Naive thymus-derived CD4-positive, alpha-beta T cell (primary cell): ENCODE measurements at regions not wholly inside any gene's neighbourhood (a gene's known extent, or its start where the extent isn't known, plus 50 kb on each side); places are given as distances from the start of the nearest gene placed in this dataset.

Experiments used
- ATAC-seq: fragments of 150-1000 bp; cut with Tn5 transposase; 2 replicates; pipeline ENCODE4 v1.10.0; 2021; ENCODE audit warnings: mild to moderate bottlenecking, moderate library complexity
- CTCF ChIA-PET: fragments of 350-600 bp; sonication (Branson Sonifier 250); formaldehyde crosslinking; loops from one replicate; lab custom pipeline; 2021; ENCODE audit warnings: antibody characterized with exemption; lab: Charles Lee
- POLR2A ChIA-PET: fragments of 350-600 bp; sonication (Branson Sonifier 250); formaldehyde crosslinking; loops from one replicate; lab custom pipeline; 2021; ENCODE audit warnings: antibody characterized with exemption, inconsistent platforms; lab: Charles Lee
- DNase-seq, 9 donors: peaks; one replicate each; pipeline versions ENCODE4 v3.0.0 to v3.0.0-alpha.2; 2020 to 2022; ENCODE audit warnings: mixed read lengths in 1 of 9
- H3K27ac ChIP-seq: one replicate; pipeline ENCODE4 v1.7.0; 2013; ENCODE audit warnings: mild to moderate bottlenecking, low read depth, low read length, moderate library complexity
- H3K27me3 ChIP-seq, 2 donors: one replicate each; pipeline ENCODE4 v1.7.0; 2013; ENCODE audit warnings: low read length in 2 of 2, mild to moderate bottlenecking in 2 of 2, moderate library complexity in 2 of 2; ENCODE audit not compliant: control insufficient read depth in 2 of 2, insufficient read depth in 2 of 2
- H3K36me3 ChIP-seq, 3 experiments: 1 replicate in 2 of 3; 2 replicates in 1 of 3; pipeline ENCODE4 v1.7.0; 2013; ENCODE audit warnings: low read length in 3 of 3, mild to moderate bottlenecking in 3 of 3, moderate library complexity in 1 of 3; ENCODE audit not compliant: insufficient read depth in 3 of 3, control insufficient read depth in 2 of 3
- H3K4me1 ChIP-seq, 2 donors: one replicate each; pipeline ENCODE4 v1.7.0; 2013; ENCODE audit warnings: low read length in 2 of 2, mild to moderate bottlenecking in 2 of 2, moderate library complexity in 1 of 2; ENCODE audit not compliant: control insufficient read depth in 2 of 2, insufficient read depth in 2 of 2
- H3K4me3 ChIP-seq: 2 replicates; pipeline ENCODE4 v1.7.0; 2013; ENCODE audit warnings: mild to moderate bottlenecking, low read length
- H3K9me3 ChIP-seq, 3 experiments: 1 replicate in 2 of 3; 2 replicates in 1 of 3; pipeline ENCODE4 v1.7.0; 2013; ENCODE audit warnings: low read length in 3 of 3; ENCODE audit not compliant: control insufficient read depth in 2 of 3
- H3K27ac Mint-ChIP-seq, 9 donors: one replicate each; pipeline ENCODE4 v1.8.0; 2020 to 2022; ENCODE audit warnings: mixed read lengths in 9 of 9, mild to moderate bottlenecking in 8 of 9, moderate library complexity in 5 of 9, inconsistent platforms in 2 of 9
- H3K27me3 Mint-ChIP-seq, 5 donors: one replicate each; pipeline ENCODE4 v1.8.0; 2021 to 2022; ENCODE audit warnings: mixed read lengths in 5 of 5, mild to moderate bottlenecking in 1 of 5
- H3K36me3 Mint-ChIP-seq, 5 donors: one replicate each; pipeline ENCODE4 v1.8.0; 2020 to 2022; ENCODE audit warnings: mixed read lengths in 5 of 5, mild to moderate bottlenecking in 3 of 5, inconsistent platforms in 1 of 5
- H3K4me1 Mint-ChIP-seq, 7 donors: one replicate each; pipeline ENCODE4 v1.8.0; 2020 to 2022; ENCODE audit warnings: mixed read lengths in 7 of 7, mild to moderate bottlenecking in 3 of 7, inconsistent platforms in 1 of 7
- H3K4me3 Mint-ChIP-seq, 10 donors: one replicate each; pipeline ENCODE4 v1.8.0; 2020 to 2022; ENCODE audit warnings: mild to moderate bottlenecking in 10 of 10, mixed read lengths in 10 of 10, moderate library complexity in 6 of 10, inconsistent platforms in 2 of 10
- H3K9me3 Mint-ChIP-seq, 11 donors: one replicate each; pipeline ENCODE4 v1.8.0; 2020 to 2022; ENCODE audit warnings: mixed read lengths in 11 of 11, mild to moderate bottlenecking in 4 of 11, inconsistent platforms in 1 of 11, moderate library complexity in 1 of 11
- intact Hi-C, 2 donors: fragments of 100-400 bp; cut with micrococcal nuclease; formaldehyde crosslinking; loops; one replicate each; pipeline ENCODE4 v1.15.1; 2023

DNA sequence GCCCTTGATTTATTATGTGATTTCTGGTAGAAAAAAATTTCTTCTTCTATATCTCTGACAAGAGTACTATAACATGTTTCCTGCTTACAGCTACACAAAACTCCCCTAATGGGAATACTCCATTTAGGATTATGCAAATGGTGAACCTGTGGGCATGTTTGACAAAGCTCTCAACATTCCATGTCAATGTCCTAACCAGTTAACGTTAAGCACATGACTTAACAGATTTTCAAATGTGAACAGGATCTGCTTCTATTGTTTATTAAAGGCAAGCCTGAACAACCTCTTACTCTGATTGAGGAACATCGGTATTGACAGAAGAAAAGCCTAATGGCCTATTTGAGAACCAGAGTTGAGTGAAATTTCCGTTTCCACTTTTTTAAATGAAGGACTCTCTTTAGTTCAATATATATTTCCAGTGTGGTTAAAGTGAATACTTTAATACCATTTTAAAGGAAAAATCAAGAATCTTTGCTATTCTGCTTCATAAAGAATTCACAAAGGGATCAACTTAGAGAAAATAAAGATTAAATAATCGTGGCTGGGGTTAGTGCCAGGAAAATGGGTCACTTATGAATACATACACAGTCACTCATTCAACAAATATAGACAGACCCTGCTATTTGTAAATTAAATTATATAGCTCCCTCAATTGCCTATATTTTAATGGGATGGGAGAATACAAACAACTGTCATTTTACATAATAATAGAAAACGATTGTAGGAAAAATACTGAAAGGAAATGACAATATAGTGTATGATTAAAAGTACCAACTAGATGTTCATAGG, 300.3 kb upstream of the CBLB start:
- no peak overlapping the region for H3K4me3 ChIP-seq
- intact Hi-C loops: no loop called here
- no peak overlapping the region for H3K27ac Mint-ChIP-seq

DNA sequence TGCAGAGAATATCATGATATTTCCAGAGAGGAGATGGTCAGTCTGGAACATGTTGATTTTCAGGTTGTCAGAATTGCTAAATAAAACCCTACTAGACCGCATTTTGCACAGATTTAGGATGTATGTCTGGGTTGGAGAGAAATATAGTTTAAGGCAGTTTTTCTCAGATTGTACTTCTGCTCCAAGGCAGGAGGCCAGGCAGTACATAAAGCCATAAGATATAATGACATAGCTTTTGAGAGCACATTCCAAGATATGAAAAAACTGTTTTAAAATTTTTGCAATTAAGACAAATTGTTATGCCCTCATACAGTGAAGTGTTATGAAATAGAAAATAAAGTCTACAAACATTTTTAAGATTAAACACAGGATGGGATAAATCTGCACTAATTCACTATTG, 301.8 kb upstream of the CBLB start:
- H3K36me3 Mint-ChIP-seq: peaks cover 0 to 47% (median 0%) of the 10 kb centered on the region in 5 donors
- no peaks in the 10 kb centered on the region for H3K27me3 Mint-ChIP-seq
- no peak for ATAC-seq
- POLR2A ChIA-PET: no interaction called here
- no peaks in the 10 kb centered on the region for H3K27me3 ChIP-seq
- peak overlapping the region in 3 of 9 donors; percentile 21 to 75 (median 57) for H3K27ac Mint-ChIP-seq
- CTCF ChIA-PET: no interaction called here
- no peaks in the 10 kb centered on the region for H3K9me3 ChIP-seq
- peaks cover 0 to 16% (median 0%) of the 10 kb centered on the region in 11 donors for H3K9me3 Mint-ChIP-seq
- H3K36me3 ChIP-seq: no peaks in the 10 kb centered on the region
- no peak overlapping the region for H3K4me3 Mint-ChIP-seq
- DNase-seq: no peak
- peaks cover 16% of the 10 kb centered on the region in 2 donors for H3K4me1 ChIP-seq
- H3K27ac ChIP-seq: no peak overlapping the region
- H3K4me1 Mint-ChIP-seq: peaks cover 16 to 43% (median 38%) of the 10 kb centered on the region in 7 donors
- H3K4me3 ChIP-seq: no peak overlapping the region
- intact Hi-C loops: loop anchor here in 1 of 2 donors (5.0 to 10.0 kb wide), 2 partner anchors 48 to 254 kb away; no protein-coding TSS in a partner anchor

More for the DNA sequence above, 300.3 kb upstream of the CBLB start:
- no peaks in the 10 kb centered on the region for H3K36me3 ChIP-seq
- H3K9me3 Mint-ChIP-seq: peaks cover 0 to 19% (median 0%) of the 10 kb centered on the region in 11 donors
- no peak overlapping the region for H3K27ac ChIP-seq
- H3K27me3 Mint-ChIP-seq: no peaks in the 10 kb centered on the region
- peaks cover 0 to 52% (median 0%) of the 10 kb centered on the region in 5 donors for H3K36me3 Mint-ChIP-seq
- DNase-seq: no peak
- H3K4me1 Mint-ChIP-seq: peaks cover 10 to 33% (median 27%) of the 10 kb centered on the region in 7 donors
- CTCF ChIA-PET: no interaction called here
- no peaks in the 10 kb centered on the region for H3K9me3 ChIP-seq
- POLR2A ChIA-PET: no interaction called here
- peaks cover 8 to 15% of the 10 kb centered on the region in 2 donors for H3K4me1 ChIP-seq
- no peaks in the 10 kb centered on the region for H3K27me3 ChIP-seq
- H3K4me3 Mint-ChIP-seq: no peak overlapping the region
- no peak for ATAC-seq

DNA sequence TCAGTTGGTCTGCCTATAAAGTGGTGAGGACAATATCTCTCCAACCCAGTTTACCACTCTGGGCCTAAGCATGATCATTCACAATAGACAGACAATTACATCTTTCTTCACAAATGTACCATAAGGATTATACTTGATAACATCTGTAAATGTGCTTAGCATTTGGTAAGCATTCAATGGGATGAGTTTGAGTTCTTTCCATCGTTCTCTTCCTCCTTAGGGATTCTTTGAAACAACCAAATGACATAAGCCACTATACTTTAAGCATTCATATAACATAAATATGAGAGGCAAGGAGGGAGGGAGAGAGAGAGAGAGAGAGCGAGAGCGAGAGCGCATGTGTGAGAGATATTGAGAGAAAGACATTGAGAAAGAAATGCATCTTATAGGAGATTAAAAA, 303.3 kb upstream of the CBLB start:
- peak overlapping the region in 7 of 9 donors; percentile 15 to 85 (median 75) for H3K27ac Mint-ChIP-seq
- H3K4me1 Mint-ChIP-seq: peaks cover 25 to 58% (median 51%) of the 10 kb centered on the region in 7 donors
- H3K27me3 Mint-ChIP-seq: no peaks in the 10 kb centered on the region
- ChIA-PET CTCF (interaction anchor here (0.5 kb wide), 1 partner anchor 28 kb away, joined by 5 read pairs; no protein-coding TSS in a partner anchor), POLR2A (interaction anchor here (1.4 kb wide), 1 partner anchor 34 kb away, joined by 3 read pairs; no protein-coding TSS in a partner anchor)
- H3K4me1 ChIP-seq: peaks cover 24 to 25% of the 10 kb centered on the region in 2 donors
- intact Hi-C loops: loop anchor here in 1 of 2 donors (5.0 to 10.0 kb wide), 2 partner anchors 50 to 253 kb away; no protein-coding TSS in a partner anchor
- ATAC-seq: no peak
- H3K4me3 ChIP-seq: no peak overlapping the region
- peak overlapping the region in 5 of 10 donors; percentile 17 to 56 (median 31) for H3K4me3 Mint-ChIP-seq
- peaks cover 0 to 9% (median 0%) of the 10 kb centered on the region in 11 donors for H3K9me3 Mint-ChIP-seq
- no peak for DNase-seq
- no peaks in the 10 kb centered on the region for H3K9me3 ChIP-seq
- peaks cover 0 to 39% (median 0%) of the 10 kb centered on the region in 5 donors for H3K36me3 Mint-ChIP-seq
- H3K27me3 ChIP-seq: no peaks in the 10 kb centered on the region
- H3K36me3 ChIP-seq: no peaks in the 10 kb centered on the region
- no peak overlapping the region for H3K27ac ChIP-seq

DNA sequence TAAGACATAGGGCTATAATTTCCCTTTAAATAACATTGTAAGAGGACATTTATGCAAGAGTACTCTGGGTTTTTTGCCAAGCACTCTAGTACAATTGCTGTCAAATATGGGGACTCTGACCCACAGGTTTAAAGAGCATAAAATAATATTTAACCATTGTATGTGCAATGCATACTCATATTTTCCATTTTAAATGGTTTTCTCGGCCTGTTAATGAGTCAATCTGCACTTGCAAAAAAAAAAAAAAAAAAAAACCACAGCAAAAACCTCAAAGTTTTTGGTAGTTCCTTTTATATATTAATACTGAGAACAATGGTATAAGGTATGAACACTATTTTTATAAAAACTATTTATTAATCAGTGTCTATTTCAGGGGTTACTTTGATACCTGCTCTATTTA, 304.0 kb upstream of the CBLB start:
- CTCF ChIA-PET: interaction anchor here (0.5 kb wide), 1 partner anchor 28 kb away, joined by 5 read pairs; no protein-coding TSS in a partner anchor
- POLR2A ChIA-PET: interaction anchor here (1.1 to 1.4 kb wide), 2 partner anchors 31 to 33 kb away, joined by 3 read pairs; no protein-coding TSS in a partner anchor
- peaks cover 28 to 62% (median 55%) of the 10 kb centered on the region in 7 donors for H3K4me1 Mint-ChIP-seq
- intact Hi-C loops: loop anchor here in 1 of 2 donors (5.0 to 10.0 kb wide), 2 partner anchors 50 to 252 kb away; no protein-coding TSS in a partner anchor
- ATAC-seq: no peak
- H3K4me1 ChIP-seq: peaks cover 28 to 32% of the 10 kb centered on the region in 2 donors
- no peaks in the 10 kb centered on the region for H3K9me3 ChIP-seq
- H3K4me3 Mint-ChIP-seq: peak overlapping the region in 3 of 10 donors; percentile 20 to 40 (median 31)
- peak overlapping the region in 3 of 9 donors; percentile 53 to 75 (median 70) for H3K27ac Mint-ChIP-seq
- H3K4me3 ChIP-seq: no peak overlapping the region
- no peak for DNase-seq
- H3K36me3 ChIP-seq: no peaks in the 10 kb centered on the region
- H3K27ac ChIP-seq: no peak overlapping the region
- peaks cover 0 to 9% (median 0%) of the 10 kb centered on the region in 11 donors for H3K9me3 Mint-ChIP-seq
- H3K27me3 ChIP-seq: no peaks in the 10 kb centered on the region
- no peaks in the 10 kb centered on the region for H3K27me3 Mint-ChIP-seq
- peaks cover 0 to 40% (median 0%) of the 10 kb centered on the region in 5 donors for H3K36me3 Mint-ChIP-seq

DNA sequence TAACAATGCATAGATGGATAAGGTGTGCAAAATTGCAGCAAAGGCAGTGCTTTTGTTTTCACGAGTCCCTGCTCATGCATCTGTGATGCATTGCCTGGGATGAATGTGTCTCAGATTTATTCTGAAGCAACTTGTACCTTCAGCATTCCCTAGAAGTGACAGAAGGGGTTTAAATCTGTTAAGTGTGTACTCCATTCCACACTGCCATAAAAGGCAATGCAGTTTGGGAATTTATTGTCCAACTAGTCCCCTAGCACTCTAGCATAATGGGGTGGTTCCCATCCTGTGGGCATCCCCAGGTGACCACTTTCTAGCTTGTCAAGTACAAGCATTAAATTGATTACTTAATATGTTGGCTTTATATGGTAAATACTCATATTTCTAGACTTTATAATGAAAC, 306.5 kb upstream of the CBLB start:
- H3K9me3 Mint-ChIP-seq: peaks cover 0 to 15% (median 0%) of the 10 kb centered on the region in 11 donors
- intact Hi-C loops: loop anchor here (5.0 to 10.0 kb wide), 4 partner anchors 68 to 808 kb away; partner anchors contain the start of gene ALCAM (in 1 of the 2)
- H3K27me3 Mint-ChIP-seq: no peaks in the 10 kb centered on the region
- DNase-seq: no peak
- Histone ChIP-seq H3K27ac (no peak overlapping the region), H3K9me3 (no peaks in the 10 kb centered on the region), H3K4me3 (no peak overlapping the region), H3K36me3 (no peaks in the 10 kb centered on the region), H3K4me1 (peaks cover 28 to 32% of the 10 kb centered on the region in 2 donors), H3K27me3 (no peaks in the 10 kb centered on the region)
- peaks cover 0 to 39% (median 0%) of the 10 kb centered on the region in 5 donors for H3K36me3 Mint-ChIP-seq
- H3K4me1 Mint-ChIP-seq: peaks cover 31 to 73% (median 67%) of the 10 kb centered on the region in 7 donors
- H3K4me3 Mint-ChIP-seq: peak overlapping the region in 4 of 10 donors; percentile 15 to 73 (median 40)
- peak overlapping the region in 8 of 9 donors; percentile 58 to 90 (median 79) for H3K27ac Mint-ChIP-seq
- CTCF ChIA-PET: no interaction called here
- no peak for ATAC-seq
- POLR2A ChIA-PET: interaction anchor here (1.7 kb wide), 1 partner anchor 31 kb away, joined by 4 read pairs; no protein-coding TSS in a partner anchor

DNA sequence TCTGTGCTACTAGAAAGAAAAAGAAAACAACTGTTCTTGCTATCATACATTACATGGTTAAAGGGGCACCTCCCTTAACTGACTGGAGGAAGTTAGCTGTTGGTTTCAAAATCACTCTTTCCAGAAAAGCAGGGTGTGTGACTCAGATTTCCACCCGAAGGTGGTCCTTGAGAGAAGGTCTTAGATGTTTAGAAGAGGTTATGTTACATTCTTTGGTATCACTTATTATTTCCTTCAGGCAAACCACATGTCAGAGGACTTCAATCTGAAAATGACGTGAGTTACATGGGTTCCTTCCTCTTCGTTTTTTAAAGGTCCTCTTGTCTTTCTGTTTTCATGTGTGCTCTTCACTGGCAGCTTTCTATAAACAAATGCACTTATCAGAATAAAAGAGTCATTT, 307.9 kb upstream of the CBLB start:
- CTCF ChIA-PET: no interaction called here

More for the DNA sequence above, 307.9 kb upstream of the CBLB start:
- peaks cover 0 to 15% (median 0%) of the 10 kb centered on the region in 11 donors for H3K9me3 Mint-ChIP-seq
- intact Hi-C loops: loop anchor here (1.0 to 10.0 kb wide), 13 partner anchors 9 to 809 kb away; partner anchors contain the start of genes CBLB (in 2 of the 2) and ALCAM (in 1 of the 2)
- H3K4me1 Mint-ChIP-seq: peaks cover 33 to 61% (median 56%) of the 10 kb centered on the region in 7 donors
- DNase-seq: peak in 8 of 9 donors; percentile 59 to 86 (median 78)
- H3K4me1 ChIP-seq: peaks cover 28 to 32% of the 10 kb centered on the region in 2 donors
- peak; percentile 94 for ATAC-seq
- H3K36me3 Mint-ChIP-seq: peaks cover 0 to 34% (median 0%) of the 10 kb centered on the region in 5 donors
- peak overlapping the region; percentile 43 for H3K27ac ChIP-seq
- H3K4me3 Mint-ChIP-seq: peak overlapping the region; percentile 1 to 79 (median 73)
- no peaks in the 10 kb centered on the region for H3K27me3 Mint-ChIP-seq
- no peaks in the 10 kb centered on the region for H3K36me3 ChIP-seq
- peak overlapping the region; percentile 50 to 91 (median 87) for H3K27ac Mint-ChIP-seq
- peak overlapping the region; percentile 28 for H3K4me3 ChIP-seq
- H3K27me3 ChIP-seq: no peaks in the 10 kb centered on the region
- POLR2A ChIA-PET: interaction anchor here (1.0 to 1.7 kb wide), 2 partner anchors 18 to 29 kb away, joined by 3 to 4 read pairs; no protein-coding TSS in a partner anchor
- no peaks in the 10 kb centered on the region for H3K9me3 ChIP-seq
